Osteoblast (primary cell): ENCODE measurements at regions not wholly inside any gene's neighbourhood (a gene's known extent, or its start where the extent isn't known, plus 50 kb on each side); places are given as distances from the start of the nearest gene placed in this dataset.

Source experiments
- DNase-seq: peaks from one replicate; pipeline ENCODE4 v3.0.0; 2011; ENCODE audit warnings: low spot score, mixed read lengths; ENCODE audit not compliant: insufficient read length; ENCODE audit errors: missing footprints
- H2AFZ ChIP-seq: 2 replicates; pipeline ENCODE4 v1.6.0; 2011; ENCODE audit warnings: mild to moderate bottlenecking, low read length
- H3K27ac ChIP-seq: 2 replicates; pipeline ENCODE4 v1.5.1; 2011; ENCODE audit warnings: mild to moderate bottlenecking, low read depth, low read length, moderate library complexity
- H3K27me3 ChIP-seq: 2 replicates; pipeline ENCODE4 v1.6.0; 2012; ENCODE audit warnings: mild to moderate bottlenecking, control low read depth, inconsistent platforms, low read length, moderate library complexity; ENCODE audit not compliant: insufficient read depth
- H3K36me3 ChIP-seq: 2 replicates; pipeline ENCODE4 v1.5.1; 2011; ENCODE audit warnings: mild to moderate bottlenecking, low read length, control low read depth, moderate library complexity; ENCODE audit not compliant: insufficient read depth
- H3K4me1 ChIP-seq: 2 replicates; pipeline ENCODE4 v1.5.1; 2011; ENCODE audit warnings: mild to moderate bottlenecking, low read length, control low read depth, moderate library complexity; ENCODE audit not compliant: insufficient read depth
- H3K4me2 ChIP-seq: 2 replicates; pipeline ENCODE4 v1.6.0; 2011; ENCODE audit warnings: mild to moderate bottlenecking, low read length; ENCODE audit not compliant: insufficient read depth
- H3K4me3 ChIP-seq: fragments of 200-600 bp; sonication (generic); 3 replicates; pipeline ENCODE4 v1.5.1; 2012; ENCODE audit warnings: mild to moderate bottlenecking, low read length, inconsistent platforms; ENCODE audit not compliant: insufficient read depth
- H3K79me2 ChIP-seq: 2 replicates; pipeline ENCODE4 v1.6.0; 2012; ENCODE audit warnings: mild to moderate bottlenecking, low read length, control low read depth, inconsistent platforms; ENCODE audit not compliant: insufficient read depth
- H3K9me3 ChIP-seq: 2 replicates; pipeline ENCODE4 v1.5.1; 2011; ENCODE audit warnings: low read depth, low read length, control low read depth
- H4K20me1 ChIP-seq: 2 replicates; pipeline ENCODE4 v1.6.0; 2012; ENCODE audit warnings: mild to moderate bottlenecking, low read length, control low read depth; ENCODE audit not compliant: insufficient read depth
- TF ChIP-seq, protein P1 (sequence below): IDR thresholded peaks from 2 replicates; pipeline ENCODE4 v1.5.1; 2011; ENCODE audit warnings: mild to moderate bottlenecking, low read depth, low read length, moderate library complexity; ENCODE audit errors: extremely low read depth

DNA sequence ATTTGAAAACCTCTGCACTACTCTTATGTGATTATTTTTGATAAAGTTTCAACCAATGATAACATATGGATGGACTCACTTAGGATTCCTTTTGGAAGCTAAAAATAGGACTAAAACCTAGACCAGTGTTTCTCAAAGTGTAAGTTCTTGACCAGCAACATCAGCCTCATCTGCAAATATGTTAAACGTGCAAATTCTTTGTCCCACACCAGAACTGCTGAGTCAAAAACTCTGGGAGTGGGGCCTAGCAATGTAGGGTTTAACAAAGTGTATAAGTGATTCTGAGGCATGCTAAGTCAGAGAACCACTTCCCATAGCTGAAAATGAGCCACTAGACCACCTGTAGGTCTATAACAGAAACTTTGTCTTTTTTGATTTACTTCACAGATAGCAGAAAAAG, 1247.2 kb upstream of the PIK3C3 start:
- no peak overlapping the region for H3K4me3 ChIP-seq
- no peak overlapping the region for H2AFZ ChIP-seq
- H3K36me3 ChIP-seq, result no peaks in the 10 kb centered on the region
- no peaks in the 10 kb centered on the region for H3K79me2 ChIP-seq
- H3K4me1 ChIP-seq, result no peaks in the 10 kb centered on the region
- H3K9me3 ChIP-seq, result no peaks in the 10 kb centered on the region
- H3K27ac ChIP-seq, result no peak overlapping the region
- DNase-seq, result no peak
- H4K20me1 ChIP-seq, result no peaks in the 10 kb centered on the region
- H3K4me2 ChIP-seq, result no peak overlapping the region
- no peaks in the 10 kb centered on the region for H3K27me3 ChIP-seq
- TF ChIP-seq, protein P1, sequence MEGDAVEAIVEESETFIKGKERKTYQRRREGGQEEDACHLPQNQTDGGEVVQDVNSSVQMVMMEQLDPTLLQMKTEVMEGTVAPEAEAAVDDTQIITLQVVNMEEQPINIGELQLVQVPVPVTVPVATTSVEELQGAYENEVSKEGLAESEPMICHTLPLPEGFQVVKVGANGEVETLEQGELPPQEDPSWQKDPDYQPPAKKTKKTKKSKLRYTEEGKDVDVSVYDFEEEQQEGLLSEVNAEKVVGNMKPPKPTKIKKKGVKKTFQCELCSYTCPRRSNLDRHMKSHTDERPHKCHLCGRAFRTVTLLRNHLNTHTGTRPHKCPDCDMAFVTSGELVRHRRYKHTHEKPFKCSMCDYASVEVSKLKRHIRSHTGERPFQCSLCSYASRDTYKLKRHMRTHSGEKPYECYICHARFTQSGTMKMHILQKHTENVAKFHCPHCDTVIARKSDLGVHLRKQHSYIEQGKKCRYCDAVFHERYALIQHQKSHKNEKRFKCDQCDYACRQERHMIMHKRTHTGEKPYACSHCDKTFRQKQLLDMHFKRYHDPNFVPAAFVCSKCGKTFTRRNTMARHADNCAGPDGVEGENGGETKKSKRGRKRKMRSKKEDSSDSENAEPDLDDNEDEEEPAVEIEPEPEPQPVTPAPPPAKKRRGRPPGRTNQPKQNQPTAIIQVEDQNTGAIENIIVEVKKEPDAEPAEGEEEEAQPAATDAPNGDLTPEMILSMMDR, result no peak

DNA sequence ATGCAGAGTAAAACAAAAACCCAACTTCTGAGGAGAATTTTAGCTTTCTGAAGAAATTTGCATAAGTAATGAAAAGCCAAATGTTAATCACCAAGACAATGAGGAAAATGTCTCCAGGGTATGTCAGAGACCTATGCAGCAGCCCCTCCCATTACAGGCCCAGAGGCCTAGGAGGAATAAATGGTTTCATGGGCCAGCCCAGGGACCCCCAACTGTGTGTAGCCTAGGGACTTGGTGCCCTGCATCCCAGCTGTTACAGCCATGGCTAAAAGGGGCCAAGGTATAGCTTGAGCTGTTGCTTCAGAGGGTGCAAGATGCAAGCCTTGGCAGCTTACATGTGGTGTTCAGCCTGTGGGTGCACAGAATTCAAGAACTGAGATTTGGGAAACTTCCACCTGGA, 1256.9 kb upstream of the PIK3C3 start:
- no peaks in the 10 kb centered on the region for H4K20me1 ChIP-seq
- no peaks in the 10 kb centered on the region for H3K79me2 ChIP-seq
- TF ChIP-seq, protein P1, result no peak
- no peak overlapping the region for H2AFZ ChIP-seq
- H3K27ac ChIP-seq, result no peak overlapping the region
- no peaks in the 10 kb centered on the region for H3K4me1 ChIP-seq
- no peaks in the 10 kb centered on the region for H3K9me3 ChIP-seq
- DNase-seq, result no peak
- H3K36me3 ChIP-seq, result no peaks in the 10 kb centered on the region
- H3K4me2 ChIP-seq, result no peak overlapping the region
- no peak overlapping the region for H3K4me3 ChIP-seq
- no peaks in the 10 kb centered on the region for H3K27me3 ChIP-seq

DNA sequence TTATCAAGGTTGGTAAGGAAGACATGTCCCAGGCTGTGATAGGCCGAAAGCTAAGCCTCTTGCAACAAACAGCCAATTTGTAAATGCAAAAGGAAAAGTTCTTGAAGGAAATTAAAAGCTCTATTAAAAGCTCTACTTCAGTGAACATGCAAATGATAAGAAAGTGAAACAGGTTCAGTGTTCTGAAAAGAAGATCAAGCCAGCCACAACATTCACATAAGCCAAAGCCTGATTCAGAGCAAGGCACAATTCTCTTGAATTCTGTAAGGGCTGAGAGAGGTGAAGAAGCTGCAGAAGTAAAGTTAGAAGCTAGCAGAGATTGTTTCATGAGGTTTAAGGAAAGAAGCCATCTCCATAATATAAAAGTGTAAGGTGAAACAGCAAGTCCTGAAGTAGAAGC, 1259.5 kb upstream of the PIK3C3 start:
- H3K4me1 ChIP-seq, result no peaks in the 10 kb centered on the region
- H2AFZ ChIP-seq, result no peak overlapping the region
- H3K4me3 ChIP-seq, result no peak overlapping the region
- no peaks in the 10 kb centered on the region for H4K20me1 ChIP-seq
- no peak overlapping the region for H3K4me2 ChIP-seq
- no peaks in the 10 kb centered on the region for H3K79me2 ChIP-seq
- TF ChIP-seq, protein P1, result no peak
- H3K36me3 ChIP-seq, result no peaks in the 10 kb centered on the region
- no peaks in the 10 kb centered on the region for H3K9me3 ChIP-seq
- DNase-seq, result no peak
- H3K27ac ChIP-seq, result no peak overlapping the region
- no peaks in the 10 kb centered on the region for H3K27me3 ChIP-seq

DNA sequence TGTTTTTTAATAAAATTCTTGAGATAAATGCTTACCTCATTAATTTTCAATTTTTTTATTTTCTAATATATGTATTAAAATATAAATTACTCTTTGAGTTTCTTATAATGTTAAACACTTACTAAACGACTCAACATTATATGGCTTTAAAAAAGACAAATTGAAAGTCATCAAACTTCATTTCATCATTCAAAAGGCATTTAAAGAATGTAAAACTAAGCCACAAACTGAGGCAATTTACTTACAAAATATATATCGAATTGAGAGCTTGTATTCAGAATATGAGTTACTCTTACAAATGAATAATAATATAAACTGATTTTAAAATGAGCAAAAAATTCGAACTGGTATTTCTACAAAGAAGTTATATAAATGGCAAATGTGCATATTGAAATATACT, 1262.2 kb upstream of the PIK3C3 start:
- Histone ChIP-seq H3K4me1 (no peaks in the 10 kb centered on the region), H3K4me2 (no peak overlapping the region), H3K9me3 (no peaks in the 10 kb centered on the region), H3K79me2 (no peaks in the 10 kb centered on the region), H4K20me1 (no peaks in the 10 kb centered on the region), H3K27me3 (no peaks in the 10 kb centered on the region), H3K27ac (no peak overlapping the region), H2AFZ (no peak overlapping the region), H3K4me3 (no peak overlapping the region), H3K36me3 (no peaks in the 10 kb centered on the region)
- DNase-seq, result no peak
- TF ChIP-seq, protein P1, result no peak
